Omental fat pad (tissue), 3 donors: ENCODE measurements at regions not wholly inside any gene's neighbourhood (a gene's known extent, or its start where the extent isn't known, plus 50 kb on each side); places are given as distances from the start of the nearest gene placed in this dataset.

Experiments
- ATAC-seq: fragments of 150-250 bp; one replicate; pipeline ENCODE4 v1.9.1; 2016; ENCODE audit warnings: mild to moderate bottlenecking, moderate library complexity; ENCODE audit not compliant: low FRiP score
- DNase-seq: peaks from one replicate; pipeline ENCODE4 v3.0.0-alpha.2; 2019; ENCODE audit warnings: low spot score
- CTCF ChIP-seq, 3 donors: fragments of 450-650 bp; IDR thresholded peaks; one replicate each; pipeline ENCODE4 v1.5.1; 2016 to 2017; ENCODE audit warnings: antibody characterized with exemption in 3 of 3, mild to moderate bottlenecking in 3 of 3, moderate library complexity in 2 of 3

- no peak for TF ChIP-seq CTCF (IDR thresholded peaks at IDR 0.05)
- ATAC-seq = no peak
- no peak for DNase-seq
Measured at GRCh38 chr1:18552631-18553030, 71.9 kb downstream of the KLHDC7A start.

GRCh38 chr1:18553388-18553787 is 72.7 kb downstream of the KLHDC7A start:
- ATAC-seq (no peak), DNase-seq (no peak)
- no peak for TF ChIP-seq CTCF (IDR thresholded peaks at IDR 0.05)

GRCh38 chr1:18554099-18554498 is 73.4 kb downstream of the KLHDC7A start:
- DNase-seq (no peak), ATAC-seq (no peak)
- no peak for TF ChIP-seq CTCF (IDR thresholded peaks at IDR 0.05)

- TF ChIP-seq CTCF (IDR thresholded peaks at IDR 0.05) = no peak
- ATAC-seq (no peak), DNase-seq (no peak)
Measured at GRCh38 chr1:18554597-18554996, 73.9 kb downstream of the KLHDC7A start.

- no peak for DNase-seq
- ATAC-seq = no peak
- TF ChIP-seq CTCF (IDR thresholded peaks at IDR 0.05) = no peak
Measured at GRCh38 chr1:18555036-18555435, 74.3 kb downstream of the KLHDC7A start.

- DNase-seq = no peak
- TF ChIP-seq CTCF (IDR thresholded peaks at IDR 0.05) = no peak
- ATAC-seq = no peak
Measured at GRCh38 chr1:18556364-18556763, 74.3 kb upstream of the PAX7 start.

GRCh38 chr1:18557621-18558465 is 72.8 kb upstream of the PAX7 start:
- ATAC-seq = no peak
- no peak for TF ChIP-seq CTCF (IDR thresholded peaks at IDR 0.05)
- no peak for DNase-seq
